ENCODE measurements at regions not wholly inside any gene's neighbourhood (a gene's known extent, or its start where the extent isn't known, plus 50 kb on each side); places are given as distances from the start of the nearest gene placed in this dataset.

DNA sequence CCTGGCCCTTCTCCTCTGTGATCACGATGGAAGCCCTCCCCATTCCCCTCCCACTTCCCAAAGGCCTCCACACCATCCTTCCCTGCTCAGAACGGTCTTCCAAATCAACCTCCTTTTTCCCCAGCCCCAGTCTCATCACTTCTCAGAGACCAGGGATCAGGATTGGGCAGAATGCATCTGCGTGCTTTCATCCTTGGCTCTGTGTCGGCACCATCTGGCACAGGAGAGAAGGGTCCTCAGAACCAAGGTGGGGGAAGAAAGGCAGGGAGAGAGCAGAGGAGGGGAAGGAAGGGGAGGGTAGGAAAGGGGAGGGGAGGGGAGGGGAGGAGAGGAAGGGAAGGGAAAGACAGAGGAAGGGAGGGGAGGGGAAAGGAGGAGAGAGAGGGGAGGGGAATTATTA is 52.4 kb upstream of the FICD start:
- no peak for TF ChIP-seq RARB (CRISPR knock-in tag; IDR thresholded peaks at IDR 0.05)
- TF ChIP-seq, protein P1, sequence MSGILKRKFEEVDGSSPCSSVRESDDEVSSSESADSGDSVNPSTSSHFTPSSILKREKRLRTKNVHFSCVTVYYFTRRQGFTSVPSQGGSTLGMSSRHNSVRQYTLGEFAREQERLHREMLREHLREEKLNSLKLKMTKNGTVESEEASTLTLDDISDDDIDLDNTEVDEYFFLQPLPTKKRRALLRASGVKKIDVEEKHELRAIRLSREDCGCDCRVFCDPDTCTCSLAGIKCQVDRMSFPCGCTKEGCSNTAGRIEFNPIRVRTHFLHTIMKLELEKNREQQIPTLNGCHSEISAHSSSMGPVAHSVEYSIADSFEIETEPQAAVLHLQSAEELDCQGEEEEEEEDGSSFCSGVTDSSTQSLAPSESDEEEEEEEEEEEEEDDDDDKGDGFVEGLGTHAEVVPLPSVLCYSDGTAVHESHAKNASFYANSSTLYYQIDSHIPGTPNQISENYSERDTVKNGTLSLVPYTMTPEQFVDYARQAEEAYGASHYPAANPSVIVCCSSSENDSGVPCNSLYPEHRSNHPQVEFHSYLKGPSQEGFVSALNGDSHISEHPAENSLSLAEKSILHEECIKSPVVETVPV (CRISPR knock-in tag; IDR thresholded peaks at IDR 0.05), result no peak
- TF ChIP-seq SNAI2 (CRISPR knock-in tag; IDR thresholded peaks at IDR 0.05), result no peak
- TF ChIP-seq, protein P2, sequence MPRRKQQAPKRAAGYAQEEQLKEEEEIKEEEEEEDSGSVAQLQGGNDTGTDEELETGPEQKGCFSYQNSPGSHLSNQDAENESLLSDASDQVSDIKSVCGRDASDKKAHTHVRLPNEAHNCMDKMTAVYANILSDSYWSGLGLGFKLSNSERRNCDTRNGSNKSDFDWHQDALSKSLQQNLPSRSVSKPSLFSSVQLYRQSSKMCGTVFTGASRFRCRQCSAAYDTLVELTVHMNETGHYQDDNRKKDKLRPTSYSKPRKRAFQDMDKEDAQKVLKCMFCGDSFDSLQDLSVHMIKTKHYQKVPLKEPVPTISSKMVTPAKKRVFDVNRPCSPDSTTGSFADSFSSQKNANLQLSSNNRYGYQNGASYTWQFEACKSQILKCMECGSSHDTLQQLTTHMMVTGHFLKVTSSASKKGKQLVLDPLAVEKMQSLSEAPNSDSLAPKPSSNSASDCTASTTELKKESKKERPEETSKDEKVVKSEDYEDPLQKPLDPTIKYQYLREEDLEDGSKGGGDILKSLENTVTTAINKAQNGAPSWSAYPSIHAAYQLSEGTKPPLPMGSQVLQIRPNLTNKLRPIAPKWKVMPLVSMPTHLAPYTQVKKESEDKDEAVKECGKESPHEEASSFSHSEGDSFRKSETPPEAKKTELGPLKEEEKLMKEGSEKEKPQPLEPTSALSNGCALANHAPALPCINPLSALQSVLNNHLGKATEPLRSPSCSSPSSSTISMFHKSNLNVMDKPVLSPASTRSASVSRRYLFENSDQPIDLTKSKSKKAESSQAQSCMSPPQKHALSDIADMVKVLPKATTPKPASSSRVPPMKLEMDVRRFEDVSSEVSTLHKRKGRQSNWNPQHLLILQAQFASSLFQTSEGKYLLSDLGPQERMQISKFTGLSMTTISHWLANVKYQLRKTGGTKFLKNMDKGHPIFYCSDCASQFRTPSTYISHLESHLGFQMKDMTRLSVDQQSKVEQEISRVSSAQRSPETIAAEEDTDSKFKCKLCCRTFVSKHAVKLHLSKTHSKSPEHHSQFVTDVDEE (CRISPR knock-in tag; IDR thresholded peaks at IDR 0.05), result no peak
- no peak for TF ChIP-seq PPARA (CRISPR knock-in tag; IDR thresholded peaks at IDR 0.05; ENCODE audit: borderline replicate concordance)
- TF ChIP-seq TOX (CRISPR knock-in tag; IDR thresholded peaks at IDR 0.05; ENCODE audit: borderline replicate concordance), result no peak
- TF ChIP-seq ZC3H10 (CRISPR knock-in tag; IDR thresholded peaks at IDR 0.05), result no peak
- no peak for TF ChIP-seq GLIS3 (CRISPR knock-in tag; IDR thresholded peaks at IDR 0.05)
- TF ChIP-seq ZFP30 (CRISPR knock-in tag; IDR thresholded peaks at IDR 0.05), result no peak
- TF ChIP-seq ESRRG (CRISPR knock-in tag; IDR thresholded peaks at IDR 0.05), result no peak
- ATAC-seq, result no peak

GRCh38 chr12:108461058-108461660 is 53.9 kb upstream of the FICD start:
- TF ChIP-seq, protein P2 (CRISPR knock-in tag; IDR thresholded peaks at IDR 0.05), result no peak
- TF ChIP-seq ZC3H10 (CRISPR knock-in tag; IDR thresholded peaks at IDR 0.05) (no peak), PATZ1 (CRISPR knock-in tag; IDR thresholded peaks at IDR 0.05; ENCODE audit: borderline replicate concordance) (no peak), ZNF565 (CRISPR knock-in tag; conservative IDR thresholded peaks at IDR 0.05; ENCODE audit: low read depth) (no peak), CREB5 (CRISPR knock-in tag; IDR thresholded peaks at IDR 0.05; ENCODE audit: low read depth) (no peak), ZNF8 (CRISPR knock-in tag; IDR thresholded peaks at IDR 0.05) (no peak), ISL1 (CRISPR knock-in tag; IDR thresholded peaks at IDR 0.05) (no peak), ZFP3 (CRISPR knock-in tag; IDR thresholded peaks at IDR 0.05) (no peak), PPARA (CRISPR knock-in tag; IDR thresholded peaks at IDR 0.05; ENCODE audit: borderline replicate concordance) (no peak), ZFP30 (CRISPR knock-in tag; IDR thresholded peaks at IDR 0.05) (no peak), ZNF70 (CRISPR knock-in tag; IDR thresholded peaks at IDR 0.05) (no peak), SNAI2 (CRISPR knock-in tag; IDR thresholded peaks at IDR 0.05) (no peak), TCF4 (CRISPR knock-in tag; IDR thresholded peaks at IDR 0.05; ENCODE audit: borderline replicate concordance) (no peak), ESRRG (CRISPR knock-in tag; IDR thresholded peaks at IDR 0.05) (no peak), BACH2 (CRISPR knock-in tag; IDR thresholded peaks at IDR 0.05; ENCODE audit: borderline replicate concordance) (no peak)
- TF ChIP-seq, protein P1 (CRISPR knock-in tag; IDR thresholded peaks at IDR 0.05), result no peak
- no peak for ATAC-seq

Measured in SK-N-SH treated with all-trans-retinoic acid at 6 μM for 48 hours (cell line).